ELF-1 (cell line): ENCODE measurements at regions not wholly inside any gene's neighbourhood (a gene's known extent, or its start where the extent isn't known, plus 50 kb on each side); places are given as distances from the start of the nearest gene placed in this dataset.
"Not testable (repeated sequence)": the region's sequence is repeated elsewhere in the genome, so short reads cannot be mapped to it uniquely, and the experiment has no call there.

Source experiments
- DNase-seq: peaks from one replicate; pipeline ENCODE4 v3.0.0-alpha.2; 2016; ENCODE audit warnings: low read depth, low spot score

DNA sequence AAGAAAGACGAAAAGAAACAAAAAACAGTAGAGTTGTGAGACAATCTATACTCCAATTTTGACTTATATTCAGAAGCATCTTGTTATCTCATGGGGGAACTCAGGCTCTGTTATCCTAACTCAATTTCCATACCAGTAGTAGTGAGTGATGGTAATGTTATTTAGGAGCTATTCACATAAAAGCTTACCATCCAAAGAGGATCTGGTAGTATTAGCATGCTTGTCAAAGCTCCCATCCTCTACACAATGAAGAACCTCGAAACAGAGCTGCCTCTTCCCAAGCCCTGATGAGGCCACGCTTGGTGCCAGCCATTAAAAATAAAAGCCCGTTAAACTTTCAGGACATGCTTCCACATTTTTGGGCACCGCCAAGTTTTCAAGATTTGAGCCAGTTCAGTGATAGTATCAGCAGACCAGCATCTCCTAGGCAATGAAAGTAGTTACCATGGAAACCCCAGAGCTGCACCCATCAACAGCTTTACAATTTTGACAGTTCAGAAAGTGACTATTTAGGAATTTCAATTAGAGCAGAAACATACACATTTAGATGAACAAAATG lies 173.3 kb downstream of the CD83 start:
- DNase-seq, result no peak

DNA sequence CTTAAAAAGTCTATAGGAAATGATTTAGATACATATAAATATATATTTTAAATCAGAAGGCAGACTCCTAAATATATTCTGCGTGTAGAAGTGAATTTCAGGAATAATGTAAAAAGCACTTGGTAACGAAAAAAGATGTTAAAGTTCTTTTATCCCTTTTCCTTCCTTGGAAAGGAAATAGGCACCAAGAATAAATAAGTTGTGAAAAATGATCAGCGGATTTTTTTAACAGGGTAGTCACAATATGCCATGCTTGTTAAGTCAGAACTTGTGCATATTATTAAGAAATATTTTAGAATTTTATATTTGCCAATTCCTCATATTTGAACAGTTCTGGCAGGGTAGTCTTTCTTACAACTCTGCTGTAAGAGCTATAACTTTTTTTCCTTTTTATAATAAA lies 173.8 kb downstream of the CD83 start:
- no peak for DNase-seq

DNA sequence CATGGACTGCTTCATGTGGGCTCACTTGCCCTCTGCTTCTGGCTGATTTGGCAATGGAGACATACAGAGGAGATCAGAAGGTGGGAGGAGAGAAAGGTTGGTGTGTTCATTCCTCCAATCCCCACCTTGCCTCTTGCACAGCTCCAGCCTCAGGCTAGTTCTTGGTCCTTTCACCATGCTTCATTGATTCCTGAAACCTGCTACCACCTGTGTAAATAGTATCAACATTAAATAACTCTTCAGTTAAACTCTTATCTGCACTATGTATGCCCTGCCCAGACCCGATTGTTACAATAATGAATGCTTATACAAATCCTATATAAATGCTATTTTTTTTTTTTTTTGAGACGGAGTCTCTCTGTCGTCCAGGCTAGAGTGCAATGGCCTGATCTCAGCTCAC lies 174.5 kb downstream of the CD83 start:
- DNase-seq, result no peak

DNA sequence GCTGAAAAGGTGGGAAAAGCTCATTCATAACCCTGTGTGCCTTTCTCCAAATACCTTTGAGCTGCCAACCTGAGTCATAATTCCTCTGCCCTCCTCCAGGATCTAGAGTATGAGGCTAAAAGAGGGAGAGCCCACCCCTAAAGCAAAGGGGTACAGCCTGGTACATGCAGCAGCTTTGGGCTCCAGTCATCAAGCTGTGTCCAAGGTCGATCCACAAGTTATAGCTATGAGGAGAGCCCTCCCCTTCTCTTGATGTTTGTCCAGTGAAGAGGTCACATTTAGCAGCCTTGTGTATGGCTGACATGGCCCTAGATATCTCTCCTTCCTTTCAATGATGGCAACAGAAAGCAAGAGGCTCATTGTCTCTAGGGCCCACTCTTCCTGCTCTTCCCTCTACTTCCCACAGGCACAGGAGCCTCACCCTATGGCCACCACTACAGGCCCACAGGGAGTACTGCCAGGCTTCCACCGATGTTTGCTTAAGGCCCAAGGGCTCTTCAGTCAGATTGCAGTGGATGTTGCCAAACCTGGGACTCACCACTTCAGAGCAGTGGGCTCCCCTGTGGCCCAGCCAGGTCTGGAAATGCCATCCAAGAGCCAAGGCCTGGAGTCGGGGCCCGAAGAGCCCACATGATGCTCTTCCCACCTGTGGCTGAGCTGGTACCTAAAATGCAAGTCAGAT lies 176.8 kb downstream of the CD83 start:
- DNase-seq, result no peak

DNA sequence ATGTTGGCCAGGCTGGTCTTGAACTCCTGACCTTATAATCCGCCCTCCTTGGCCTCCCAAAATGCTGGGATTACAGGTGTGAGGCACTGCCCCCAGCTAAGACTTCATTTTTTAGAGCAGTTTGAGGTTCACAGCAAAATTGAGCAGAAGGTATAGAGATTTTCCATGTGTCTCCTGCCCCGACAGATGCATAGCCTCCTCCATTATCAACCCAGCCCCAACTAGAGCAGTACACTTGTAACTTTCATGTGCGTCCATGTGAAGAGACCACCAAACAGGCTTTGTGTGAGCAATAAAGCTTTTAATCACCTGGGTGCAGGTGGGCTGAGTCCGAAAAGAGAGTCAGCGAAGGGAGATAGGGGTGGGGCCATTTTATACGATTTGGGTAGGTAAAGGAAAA lies 179.1 kb downstream of the CD83 start:
- not testable (repeated sequence) for DNase-seq

DNA sequence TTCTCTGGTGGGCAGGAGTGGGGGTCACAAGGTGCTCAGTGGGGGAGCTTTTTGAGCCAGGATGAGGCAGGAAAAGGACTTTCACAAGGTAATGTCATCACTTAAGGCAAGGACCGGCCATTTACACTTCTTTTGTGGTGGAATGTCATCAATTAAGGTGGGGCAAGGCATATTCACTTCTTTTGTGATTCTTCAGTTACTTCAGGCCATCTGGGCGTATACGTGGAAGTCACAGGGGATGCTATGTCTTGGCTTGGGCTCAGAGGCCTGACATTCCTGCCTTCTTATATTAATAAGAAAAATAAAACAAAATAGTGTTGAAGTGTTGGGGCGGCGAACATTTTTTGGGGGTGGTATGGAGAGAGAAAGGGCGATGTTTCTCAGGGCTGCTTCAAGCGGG lies 179.5 kb downstream of the CD83 start:
- not testable (repeated sequence) for DNase-seq

DNA sequence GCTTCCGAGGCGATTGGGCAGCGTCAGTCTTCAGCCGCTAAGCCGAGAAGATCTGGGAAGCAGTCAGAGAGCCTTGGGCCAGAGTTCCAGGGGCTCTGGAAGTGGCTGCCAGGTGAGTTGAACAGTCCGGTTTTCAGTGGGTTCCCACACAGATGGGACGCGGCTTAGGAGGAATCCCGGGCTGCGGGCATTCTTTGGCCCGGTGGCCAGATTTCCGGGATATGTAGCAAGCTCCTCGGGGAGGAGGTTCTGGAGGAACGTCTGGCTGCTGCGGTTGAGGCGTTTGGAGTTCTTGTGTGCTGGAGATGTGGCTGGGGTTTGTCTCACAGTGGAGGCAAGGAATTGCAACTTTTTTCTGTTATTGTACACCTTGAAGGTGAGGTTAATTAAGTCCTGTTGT lies 182.6 kb downstream of the CD83 start:
- not testable (repeated sequence) for DNase-seq

DNA sequence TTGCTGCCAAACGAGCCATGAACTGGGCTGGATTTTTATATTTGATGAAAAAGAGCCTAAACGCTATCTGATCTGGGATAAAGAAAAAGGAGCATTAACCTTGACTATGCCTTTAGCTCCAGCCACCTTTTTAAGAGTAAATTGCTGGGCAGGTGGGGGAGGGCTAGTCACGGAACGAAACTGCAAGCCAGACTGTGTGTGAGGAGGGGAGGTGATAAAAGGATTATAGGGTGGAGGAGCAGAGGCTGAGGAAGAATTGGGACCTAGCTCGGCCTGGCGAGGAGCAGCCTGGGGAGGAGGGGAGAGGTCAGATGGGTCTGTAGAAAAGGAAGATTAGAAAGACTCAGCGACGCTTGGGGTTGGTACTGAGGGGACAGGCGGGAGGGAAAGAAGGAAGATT lies 183.1 kb downstream of the CD83 start:
- DNase-seq, result not testable (repeated sequence)

DNA sequence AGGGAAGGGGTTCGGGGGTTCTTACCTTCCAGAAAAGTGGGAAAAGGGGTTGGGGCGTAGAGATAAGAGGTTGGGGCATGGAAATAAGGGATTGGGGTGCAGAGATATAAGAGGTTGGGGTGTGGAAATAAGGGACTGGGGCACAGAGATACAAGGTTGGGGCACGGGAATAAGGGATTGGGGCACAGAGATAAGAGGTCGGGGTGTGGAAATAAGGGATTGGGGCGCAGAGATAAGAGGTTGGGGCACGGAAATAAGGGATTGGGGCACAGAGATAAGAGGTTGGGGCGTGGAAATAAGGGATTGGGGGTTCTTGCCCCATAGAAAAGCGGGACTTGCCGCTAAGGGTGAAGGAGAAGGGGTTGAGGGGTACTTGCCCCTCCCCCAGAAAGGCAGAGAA lies 183.9 kb downstream of the CD83 start:
- not testable (repeated sequence) for DNase-seq

DNA sequence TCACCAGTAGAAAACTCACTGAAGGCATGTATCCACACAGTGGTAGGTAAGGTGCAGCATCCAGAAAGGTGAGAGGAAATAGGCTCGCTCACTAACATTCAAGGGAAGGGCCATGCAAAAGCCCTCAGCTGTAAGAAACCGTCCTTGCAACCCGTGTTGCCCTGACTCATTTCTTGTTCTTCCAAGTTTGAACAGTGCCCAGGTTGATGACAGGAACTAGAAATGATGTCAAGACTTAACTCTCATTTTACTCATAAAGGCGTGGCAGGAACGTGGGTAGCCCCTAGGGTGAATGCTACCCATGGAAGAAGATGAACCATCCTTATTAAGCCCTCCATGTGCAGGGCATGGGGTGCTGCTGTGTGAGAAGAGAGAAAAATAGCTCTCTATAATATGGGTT lies 187.6 kb downstream of the CD83 start:
- DNase-seq, result no peak

DNA sequence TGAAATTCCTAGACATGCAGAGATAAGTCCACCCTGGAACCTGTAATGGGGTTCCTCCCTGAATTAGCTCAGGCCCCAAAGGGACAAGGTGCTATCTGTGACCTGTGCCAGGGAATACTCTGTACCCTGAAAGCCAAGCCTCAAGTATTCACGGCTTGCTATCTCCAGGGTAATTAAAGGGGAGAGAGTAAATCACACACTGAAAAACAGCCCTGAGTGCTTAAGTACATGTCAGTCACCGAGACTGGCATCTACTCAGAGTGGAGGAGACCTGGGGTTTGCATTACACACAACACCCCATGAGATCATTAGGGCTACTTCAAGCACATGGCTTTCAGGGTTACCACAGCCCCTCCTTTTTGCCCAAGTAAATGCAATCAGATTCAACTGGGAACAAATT lies 188.1 kb downstream of the CD83 start:
- no peak for DNase-seq

DNA sequence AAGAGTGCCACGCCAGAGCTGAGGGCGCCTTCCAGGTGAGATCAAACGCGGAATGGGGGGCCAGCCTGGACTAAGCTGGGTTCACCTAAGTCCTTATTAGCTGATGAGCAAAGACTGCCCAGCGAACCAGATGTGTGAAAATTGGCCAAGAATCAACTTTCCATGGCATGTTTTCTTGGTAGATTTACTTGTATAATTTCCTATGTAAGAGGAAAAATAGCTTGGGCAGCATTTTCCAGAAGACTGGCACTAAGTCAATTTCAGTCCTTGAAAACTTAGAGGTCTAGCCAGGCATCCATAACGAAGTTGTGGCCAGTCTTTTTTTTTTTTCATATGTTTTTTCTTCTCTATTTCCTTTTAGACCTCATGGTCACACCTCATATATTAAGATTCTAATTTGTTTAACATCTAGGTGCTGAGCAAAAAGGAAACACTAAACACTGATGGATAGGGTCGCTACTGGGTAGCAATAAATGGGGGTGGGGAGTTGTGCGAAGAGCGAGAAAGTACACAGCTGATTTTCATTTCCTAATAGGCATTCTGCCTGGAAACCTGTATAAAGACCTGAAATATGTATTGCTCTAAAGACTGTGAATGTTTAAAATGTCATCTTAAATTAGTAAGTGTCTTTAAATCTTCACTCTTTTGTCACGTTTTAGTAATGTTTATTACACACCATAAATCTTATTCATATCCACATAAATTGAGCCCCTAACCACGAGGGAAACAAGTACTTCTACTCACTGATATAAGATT lies 188.8 kb downstream of the CD83 start:
- no peak for DNase-seq

DNA sequence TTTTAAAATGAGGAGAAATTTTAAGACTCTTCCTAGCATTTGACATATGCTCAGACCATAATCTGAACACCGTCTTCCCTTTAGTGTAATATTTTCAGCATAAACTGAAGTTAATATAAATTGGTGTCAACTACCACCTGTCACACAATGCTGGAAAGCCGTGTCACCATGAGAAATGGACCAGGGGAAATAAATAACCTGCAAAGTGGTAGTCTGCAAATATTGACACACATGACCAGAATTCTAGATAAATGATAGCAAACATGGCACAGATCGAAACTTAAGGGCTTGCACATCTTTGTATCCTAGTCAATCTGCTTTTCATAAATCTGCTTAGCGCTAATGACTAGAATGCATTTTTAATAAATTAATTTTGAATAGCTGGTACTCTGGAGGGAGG lies 191.9 kb downstream of the CD83 start:
- DNase-seq, result no peak

DNA sequence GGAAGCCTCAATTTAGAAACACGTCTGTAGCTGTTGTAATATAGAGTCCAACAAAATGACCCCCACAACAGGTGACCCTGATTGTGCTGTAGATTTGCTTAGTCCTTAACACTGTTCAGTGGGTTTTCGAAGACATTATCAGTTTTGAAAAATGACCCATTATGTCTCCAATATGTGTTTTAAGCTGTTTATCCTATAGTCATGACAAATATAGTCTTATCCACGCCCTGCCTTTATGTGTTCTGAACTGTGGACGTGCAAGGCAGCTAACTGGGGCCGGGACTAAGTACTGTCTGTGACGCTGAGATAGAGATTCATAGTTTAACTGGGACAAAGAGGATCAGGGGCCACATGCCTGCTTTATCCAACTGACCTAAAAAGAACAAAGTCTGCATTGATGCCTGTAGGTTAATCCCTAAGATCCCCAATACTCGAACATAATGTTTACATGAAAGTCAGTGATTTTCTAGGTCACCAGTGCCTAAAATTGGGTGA lies 192.4 kb downstream of the CD83 start:
- DNase-seq, result no peak

DNA sequence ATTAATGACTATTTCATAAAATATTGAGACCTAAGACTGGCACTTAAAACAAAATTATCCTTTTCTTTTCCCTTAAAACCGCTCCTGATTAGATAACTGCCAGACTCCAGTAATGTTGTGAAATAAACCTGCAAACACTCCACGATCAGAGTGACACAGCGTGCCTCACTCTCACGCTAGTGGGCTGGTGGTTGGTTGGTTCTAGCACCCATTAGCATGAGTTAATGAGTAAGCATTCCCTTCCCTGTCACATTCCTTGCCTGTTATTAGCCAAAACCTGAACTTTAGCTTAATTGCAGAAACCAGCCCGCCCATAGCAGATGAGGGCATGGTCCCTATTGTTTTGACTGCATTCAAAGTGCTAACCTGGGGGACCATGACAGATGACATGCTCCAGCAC lies 193.4 kb downstream of the CD83 start:
- DNase-seq, result peak; percentile 42

DNA sequence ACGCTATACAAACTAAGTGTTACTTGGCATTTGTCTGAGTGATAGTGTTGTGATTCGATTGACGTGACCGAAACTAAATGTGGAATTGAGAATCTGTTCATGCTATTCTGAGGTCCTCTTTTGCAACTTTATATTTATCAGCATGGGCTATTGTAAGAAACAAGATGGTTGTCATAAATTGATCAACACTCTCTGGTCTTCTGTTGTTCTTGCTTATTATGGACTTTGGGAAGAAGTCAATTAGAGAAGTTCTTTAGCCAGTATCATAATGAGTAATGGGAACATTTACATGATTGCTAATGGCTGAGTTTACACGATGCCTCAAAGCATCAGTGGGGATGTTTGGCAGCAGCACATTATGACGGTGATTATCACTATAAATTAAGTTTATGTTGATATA lies 195.0 kb downstream of the CD83 start:
- no peak for DNase-seq

DNA sequence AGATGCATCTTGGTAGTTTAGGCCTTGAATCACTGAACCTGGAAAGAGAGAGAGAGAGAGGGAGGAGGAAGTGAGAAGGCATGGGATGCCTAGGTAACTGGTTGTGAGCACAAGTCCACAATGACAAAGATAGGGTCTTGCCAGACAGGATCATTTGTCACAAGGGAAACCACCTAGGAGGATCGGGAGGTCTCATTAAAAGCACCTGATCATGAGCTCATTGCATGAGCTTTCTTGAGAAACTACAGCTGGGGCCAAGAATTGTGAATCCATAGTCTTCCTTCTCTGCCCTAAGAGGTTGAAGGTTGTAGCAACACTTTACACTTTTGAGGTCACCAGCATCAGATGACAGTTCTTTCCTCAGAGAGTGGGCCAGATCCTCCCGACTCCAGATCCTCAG lies 195.7 kb downstream of the CD83 start:
- no peak for DNase-seq

DNA sequence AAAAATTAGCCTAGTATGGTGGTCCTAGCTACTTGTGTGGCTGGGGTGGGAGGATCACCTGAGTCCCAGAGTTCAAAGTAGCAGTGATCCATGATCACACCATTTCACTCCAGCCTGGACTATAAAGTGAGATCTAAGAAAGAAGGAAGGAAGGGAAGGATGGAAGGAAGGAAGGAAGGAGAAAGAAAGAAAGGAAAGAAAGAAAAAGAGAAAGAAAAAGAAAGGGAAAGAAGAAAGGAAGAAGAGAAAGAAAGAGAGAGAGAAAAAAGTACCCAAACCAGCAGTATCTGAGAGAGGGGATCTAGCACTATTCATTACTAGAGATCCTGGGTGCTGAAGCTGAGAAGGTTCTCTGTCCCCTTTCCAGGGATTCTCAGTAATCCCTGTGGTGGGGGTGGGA lies 197.8 kb downstream of the CD83 start:
- DNase-seq, result no peak

DNA sequence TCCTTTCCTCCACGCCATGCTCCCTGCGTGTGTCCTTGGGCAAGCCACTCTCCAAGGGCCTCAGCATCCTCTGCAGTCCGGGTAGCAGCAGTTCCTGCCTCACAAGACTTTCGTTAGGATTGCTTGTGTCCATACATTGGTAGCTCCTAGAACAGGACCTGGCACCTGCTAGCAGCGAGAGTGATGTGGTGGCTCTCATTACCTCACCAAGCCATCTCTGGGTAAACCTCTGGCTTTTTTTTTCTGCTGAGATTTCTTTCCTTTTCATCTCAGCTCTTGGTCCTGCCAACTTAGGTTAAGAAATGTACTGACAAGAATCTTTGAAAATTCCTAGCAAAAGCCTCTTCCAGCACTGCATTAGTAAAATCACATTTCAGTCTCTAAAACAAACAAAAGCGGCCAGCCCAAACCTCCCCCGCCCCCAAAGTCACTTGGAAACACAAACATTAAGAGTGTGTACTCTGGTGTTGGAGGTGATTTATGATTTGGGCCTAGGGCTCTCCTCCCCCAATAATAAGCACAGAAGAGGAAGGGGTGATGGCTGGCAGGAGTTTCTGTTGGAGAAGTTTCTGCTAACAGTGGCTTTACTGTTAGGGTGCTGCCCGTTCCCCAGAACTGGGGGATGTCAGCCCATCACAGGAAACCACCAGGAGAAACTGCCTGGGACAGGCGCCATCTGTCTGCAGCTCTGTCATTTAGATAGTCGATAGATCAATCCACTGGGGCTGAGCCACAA lies 199.2 kb downstream of the CD83 start:
- DNase-seq, result no peak

DNA sequence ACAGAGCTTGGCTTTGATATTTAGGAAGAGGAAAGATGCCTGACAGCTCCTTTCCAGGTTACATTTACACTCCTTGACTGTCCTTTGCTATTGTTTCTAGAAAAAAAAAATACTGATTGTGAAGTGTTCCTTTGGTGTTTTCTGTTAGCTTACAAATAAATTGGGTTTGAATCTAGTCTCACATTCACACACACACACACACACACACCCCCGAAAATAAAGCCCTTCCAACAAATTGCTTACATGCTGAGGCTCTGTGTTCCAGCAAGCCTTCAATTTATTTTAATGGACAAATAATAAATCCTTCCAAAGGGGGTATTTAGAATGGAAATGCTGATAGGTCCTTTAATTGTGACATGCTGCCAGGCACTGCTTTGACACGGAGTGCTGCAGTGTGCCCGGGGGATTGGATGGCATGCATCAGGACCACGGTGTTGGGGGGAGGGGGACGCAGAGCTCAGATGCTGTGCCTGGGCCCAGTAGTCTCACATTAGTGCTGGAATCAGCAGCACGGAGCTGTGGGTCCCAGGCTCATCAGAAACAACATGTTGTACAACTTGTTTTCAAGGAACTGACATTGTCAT lies 199.9 kb downstream of the CD83 start:
- no peak for DNase-seq

DNA sequence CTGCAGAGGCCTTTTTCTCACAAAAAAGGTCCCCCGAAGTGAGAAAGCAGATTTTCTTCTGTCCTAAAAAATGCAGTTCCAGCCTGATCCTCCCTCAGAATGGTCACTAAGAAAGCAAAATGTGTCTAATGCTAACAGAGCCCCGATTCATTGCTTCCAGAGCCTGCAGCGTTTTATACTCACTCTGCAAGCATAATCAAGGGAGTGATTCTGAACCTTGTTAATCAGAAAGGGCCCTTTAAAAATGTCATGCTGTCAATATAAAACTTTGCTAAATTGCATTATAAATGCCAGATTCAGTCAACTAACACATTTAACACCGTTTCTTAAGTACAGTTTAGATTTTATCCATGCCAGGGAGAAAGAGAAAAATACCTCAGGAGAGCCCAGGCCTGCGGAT lies 202.8 kb downstream of the CD83 start:
- DNase-seq, result no peak
